ENCODE measurements at regions not wholly inside any gene's neighbourhood (a gene's known extent, or its start where the extent isn't known, plus 50 kb on each side); places are given as distances from the start of the nearest gene placed in this dataset.

- no peak for DNase-seq
Observed at GRCh38 chr9:81389569-81389993, 299.8 kb downstream of the TLE1 start.

- DNase-seq = no peak
Observed at GRCh38 chr9:81388831-81389230, 300.5 kb downstream of the TLE1 start.

- no peak for DNase-seq
Observed at GRCh38 chr9:81387360-81388106, 301.8 kb downstream of the TLE1 start.

DNA sequence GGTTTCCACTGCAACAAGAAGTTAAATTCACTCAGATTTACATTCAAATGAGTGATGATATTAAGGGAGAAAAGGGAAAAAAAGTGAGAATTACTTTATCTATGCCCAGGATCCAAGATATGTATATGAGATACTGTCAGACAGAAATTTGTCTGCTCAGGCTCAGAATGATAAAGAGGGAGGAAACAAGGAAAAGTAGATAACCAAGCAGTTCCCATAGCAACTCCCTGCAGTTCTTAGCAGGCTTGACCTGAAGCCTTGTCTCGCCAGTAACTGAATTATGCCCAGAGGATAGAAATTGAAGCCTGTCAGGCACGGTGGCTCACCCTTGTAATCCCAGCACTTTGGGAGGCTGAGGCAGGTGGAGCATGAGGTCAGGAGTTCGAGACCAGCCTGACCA lies 304.4 kb downstream of the TLE1 start:
- DNase-seq = no peak

DNA sequence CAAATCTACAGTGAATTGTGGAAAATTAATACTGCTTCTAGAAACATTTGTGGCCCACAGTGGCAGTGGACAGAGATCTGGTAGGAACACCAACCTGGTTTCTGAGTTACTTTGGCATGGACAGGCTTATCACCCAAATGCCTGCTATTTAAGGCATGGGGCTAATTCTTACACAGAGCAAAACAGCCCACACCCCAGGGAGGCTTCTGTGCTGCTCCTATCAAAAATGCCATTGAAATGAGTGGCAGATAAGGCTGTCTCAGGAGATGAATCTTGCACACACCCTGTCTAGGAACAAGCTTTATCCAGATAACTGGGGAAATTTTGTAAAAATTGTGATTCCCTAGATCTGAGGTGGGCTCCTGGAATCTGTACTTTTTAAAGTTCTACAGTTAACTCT lies 307.1 kb downstream of the TLE1 start:
- DNase-seq = no peak

DNA sequence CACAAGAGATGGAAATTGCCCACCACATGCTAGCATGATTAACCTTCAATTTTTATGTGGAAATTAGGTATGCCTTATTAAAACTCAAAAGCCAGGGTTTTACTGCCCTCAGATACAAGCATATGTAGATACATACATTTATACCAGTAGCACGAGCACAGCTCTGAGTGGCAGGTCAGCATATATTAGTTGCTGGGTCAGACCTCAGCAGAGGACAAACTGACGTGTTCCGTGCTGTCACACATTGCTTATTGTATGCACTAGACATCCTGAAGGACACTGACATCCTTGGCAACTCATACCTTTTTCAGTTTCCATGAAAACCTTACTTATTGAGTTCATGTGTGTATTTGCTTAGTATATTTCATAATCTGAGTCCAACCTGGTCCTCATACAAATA lies 307.7 kb downstream of the TLE1 start:
- DNase-seq = no peak

DNA sequence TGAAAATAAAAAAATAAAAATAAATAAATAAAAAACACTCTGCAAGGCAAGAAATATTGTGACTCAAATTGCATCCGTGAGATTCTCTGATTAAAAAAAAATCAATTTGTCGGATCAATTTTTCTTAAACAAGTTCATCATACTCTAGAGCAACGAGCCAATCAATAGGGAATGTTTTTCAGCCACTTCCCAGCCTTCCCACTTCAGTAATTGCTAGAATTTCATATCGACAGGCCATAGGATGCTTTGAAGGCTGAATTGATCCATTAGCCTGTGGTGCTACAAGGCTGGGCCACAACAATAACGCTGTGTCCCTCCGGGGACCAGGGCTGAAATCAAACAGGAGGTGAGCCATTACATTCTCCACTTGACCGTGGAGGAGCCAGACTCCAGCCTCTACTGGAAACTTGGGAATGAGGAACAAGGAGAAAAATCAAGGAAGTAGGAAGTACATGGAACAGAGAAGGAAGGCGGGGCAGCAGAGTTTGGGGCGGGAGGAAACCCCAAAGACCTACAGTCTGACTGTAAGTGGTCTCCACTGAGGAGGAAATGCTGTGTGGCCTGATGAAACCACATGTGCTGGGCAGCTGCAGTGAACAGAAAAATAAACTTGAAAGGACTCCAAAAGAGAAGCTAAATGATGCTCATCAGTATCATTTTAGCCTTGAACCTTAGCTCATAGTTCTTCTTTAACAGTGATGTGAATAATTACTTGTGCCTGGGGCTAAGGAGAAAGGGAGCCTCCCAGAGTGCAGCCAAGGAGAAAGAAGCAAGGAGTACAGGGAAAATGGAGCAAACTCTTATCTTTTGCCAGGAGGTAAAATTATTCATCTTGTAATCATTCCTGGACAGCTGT lies 308.6 kb downstream of the TLE1 start:
- no peak for DNase-seq

DNA sequence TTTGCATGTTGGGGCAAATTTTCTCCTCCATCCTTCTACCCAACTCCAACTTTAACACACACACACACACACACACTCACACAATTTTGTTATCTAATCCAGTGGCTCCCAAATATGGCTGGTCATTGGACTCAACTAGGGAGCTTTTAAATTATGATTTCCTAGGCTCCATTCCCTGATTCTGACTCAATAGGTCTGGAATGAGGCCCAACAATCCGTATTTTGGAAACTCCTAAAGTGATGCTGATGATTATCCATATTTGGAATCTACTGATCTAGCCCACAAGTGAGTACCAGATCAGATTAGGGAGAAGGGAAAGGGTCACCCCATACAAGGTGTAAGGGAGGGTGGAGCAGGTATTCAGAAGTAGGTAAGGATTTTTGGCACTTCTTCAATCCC lies 309.7 kb downstream of the TLE1 start:
- DNase-seq = no peak

DNA sequence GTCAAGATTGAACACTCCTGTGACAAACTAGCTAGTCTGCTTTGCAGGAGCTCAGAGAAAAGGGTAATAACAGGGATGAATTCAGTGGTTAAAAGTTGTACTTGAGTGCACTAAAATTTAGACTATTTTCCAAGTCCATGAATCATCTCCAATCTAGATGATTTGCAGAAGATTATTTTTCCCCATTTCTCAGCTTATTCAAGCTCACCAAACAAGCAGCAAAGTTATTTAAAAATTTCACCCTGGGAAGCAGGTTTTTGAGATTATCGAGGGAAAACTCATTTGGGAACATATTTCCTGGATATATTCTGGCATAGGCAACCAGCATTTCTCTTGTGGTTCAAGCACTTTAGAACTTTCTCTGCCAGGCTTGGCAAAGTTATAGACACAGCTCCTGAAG lies 311.4 kb downstream of the TLE1 start:
- no peak for DNase-seq

- DNase-seq = no peak
Observed at GRCh38 chr9:81377320-81377719, 312.0 kb downstream of the TLE1 start.

DNA sequence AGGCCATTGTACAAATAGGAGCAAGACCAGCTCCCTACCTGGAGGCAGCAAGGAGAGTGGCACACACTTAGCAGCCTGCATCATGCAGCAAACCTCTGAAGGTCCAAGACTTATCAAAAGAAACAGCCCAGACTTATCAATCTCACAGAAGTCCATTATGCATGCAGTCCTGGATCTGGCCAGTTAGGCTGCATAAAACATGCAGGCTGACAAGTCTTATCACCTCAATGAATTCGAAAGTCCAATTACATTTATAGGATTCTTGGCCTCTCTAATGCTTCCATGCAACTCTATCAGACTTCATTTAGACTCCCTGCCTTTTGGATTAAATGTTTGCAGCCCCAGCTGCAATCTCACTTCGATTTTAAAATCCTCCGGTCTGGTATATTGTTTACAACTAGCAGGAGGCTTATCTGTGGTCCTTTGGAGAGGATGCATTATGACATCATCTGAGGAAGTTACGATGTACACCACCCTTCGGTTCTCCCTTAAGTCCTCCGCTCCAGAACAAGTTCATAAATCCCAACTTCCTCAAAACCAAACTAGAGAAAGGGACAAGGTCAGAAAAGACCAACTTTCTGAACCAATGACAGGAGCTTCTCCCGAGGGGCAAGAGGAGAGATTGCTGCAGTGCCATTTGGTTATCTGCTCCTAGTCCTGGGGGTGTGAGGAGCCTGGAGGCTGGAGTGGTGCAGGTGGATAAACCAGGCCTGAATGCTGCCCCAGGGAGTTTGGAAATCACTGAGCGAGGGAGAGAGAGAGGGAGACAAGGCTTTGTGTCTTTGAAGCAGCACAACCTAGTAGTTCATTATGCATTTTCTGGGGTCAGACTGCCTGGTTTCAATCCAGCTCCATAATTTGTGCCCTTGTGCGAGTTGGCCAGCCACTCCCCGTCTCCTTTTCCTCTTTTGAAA lies 313.9 kb downstream of the TLE1 start:
- DNase-seq = no peak

- no peak for DNase-seq
Observed at GRCh38 chr9:81374459-81375186, 314.7 kb downstream of the TLE1 start.

DNA sequence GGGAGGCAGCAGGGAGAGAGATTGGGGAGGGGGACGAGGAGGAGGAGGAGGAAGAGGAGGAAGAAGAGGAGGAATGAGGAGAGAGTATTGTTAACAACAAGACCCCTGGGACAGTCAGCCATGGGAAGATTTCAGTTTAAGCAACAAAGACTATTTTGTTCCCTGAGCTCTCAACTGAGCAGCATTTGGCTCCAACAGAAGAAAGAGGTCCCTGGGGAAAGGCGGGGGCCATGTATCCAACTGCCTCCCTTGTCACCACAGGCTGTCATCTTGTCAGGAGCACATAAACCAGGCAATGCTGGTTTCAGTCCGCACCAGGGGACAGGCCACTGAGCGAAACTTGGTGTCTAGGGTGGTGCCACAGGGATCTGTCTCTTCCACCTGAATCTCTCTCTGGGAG lies 316.1 kb downstream of the TLE1 start:
- no peak for DNase-seq

DNA sequence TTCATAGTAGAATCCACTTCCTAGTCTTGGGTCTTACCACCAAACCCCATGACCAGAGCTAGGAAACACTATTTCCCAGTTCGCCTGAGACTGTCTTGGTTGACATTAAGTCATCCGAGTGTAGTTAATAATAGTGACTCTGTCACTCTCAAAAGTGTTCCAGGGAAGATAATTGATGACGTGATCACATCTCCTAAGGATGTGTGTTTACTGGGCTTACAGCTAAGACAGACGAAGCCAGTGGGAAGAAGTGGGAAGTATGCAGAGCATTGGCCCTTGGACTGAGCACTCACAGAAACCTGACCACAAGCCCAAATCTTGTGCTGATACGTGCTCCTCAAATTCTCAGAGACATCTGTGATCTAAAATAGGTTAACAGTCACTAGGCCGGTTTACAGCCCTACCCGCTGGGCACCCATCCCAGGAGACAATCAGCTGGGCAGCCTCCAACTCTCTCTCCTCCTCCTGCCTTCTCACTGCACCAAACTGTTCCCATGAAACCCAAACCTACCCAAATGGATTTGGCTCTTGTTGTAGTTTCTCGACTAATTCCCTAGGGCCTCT lies 316.6 kb downstream of the TLE1 start:
- no peak for DNase-seq

- DNase-seq = no peak
Observed at GRCh38 chr9:81371824-81372223, 317.5 kb downstream of the TLE1 start.

GRCh38 chr9:81370650-81371049 lies 318.7 kb downstream of the TLE1 start:
- DNase-seq = no peak

GRCh38 chr9:81370096-81370495 lies 319.3 kb downstream of the TLE1 start:
- DNase-seq = no peak

GRCh38 chr9:81369121-81369520 lies 320.2 kb downstream of the TLE1 start:
- no peak for DNase-seq

DNA sequence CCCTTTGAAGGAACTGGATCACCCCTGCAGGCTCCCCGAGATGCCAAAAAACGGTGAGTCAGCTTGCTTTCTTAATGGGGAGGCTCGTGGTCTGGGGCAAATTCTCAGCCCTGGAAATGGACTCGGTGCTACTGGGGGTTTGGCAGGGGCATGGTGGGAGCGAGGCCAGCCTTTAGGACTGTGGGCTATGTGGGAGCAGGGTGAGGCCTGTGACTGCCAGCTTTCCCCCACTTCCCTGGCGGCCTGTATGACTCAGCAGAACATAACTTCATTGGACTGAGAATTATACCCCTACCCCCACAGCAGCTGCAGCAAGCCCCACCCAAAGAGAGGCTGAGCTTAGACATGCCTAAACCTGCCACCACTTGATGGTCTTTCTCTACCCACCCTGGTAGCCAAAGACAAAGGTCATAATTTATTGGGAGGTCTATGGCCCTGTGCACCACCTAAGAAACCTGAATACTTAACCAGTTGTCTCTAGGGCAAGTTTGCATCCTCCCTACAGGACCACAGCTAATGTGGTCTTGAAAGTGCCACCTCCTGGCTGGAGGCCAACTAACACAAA lies 325.3 kb downstream of the TLE1 start:
- no peak for DNase-seq

DNA sequence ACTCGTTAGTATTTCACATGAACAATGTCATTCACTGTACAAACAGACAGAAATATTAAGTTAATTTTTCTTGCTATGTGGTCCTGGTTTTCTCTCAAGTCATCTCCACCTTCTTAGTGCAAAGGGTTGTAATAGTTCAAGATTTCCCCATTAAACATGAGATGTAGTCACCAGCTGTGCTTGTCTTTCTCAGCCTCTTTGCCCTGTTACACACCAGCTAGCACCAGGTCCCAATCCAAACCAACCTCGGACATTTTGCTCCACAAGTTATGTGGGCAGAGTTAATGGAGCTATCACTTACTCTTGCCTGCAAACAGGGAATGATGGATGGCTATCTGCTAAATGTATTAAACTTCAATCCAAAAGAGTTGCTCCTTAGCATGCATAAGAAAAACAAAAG lies 328.1 kb downstream of the TLE1 start:
- no peak for DNase-seq

- no peak for DNase-seq
Observed at GRCh38 chr9:81351166-81351565, 338.2 kb downstream of the TLE1 start.

All from C1 segment of cervical spinal cord (tissue), 14 donors.